OCI-LY1 (cell line): ENCODE measurements at regions not wholly inside any gene's neighbourhood (a gene's known extent, or its start where the extent isn't known, plus 50 kb on each side); places are given as distances from the start of the nearest gene placed in this dataset.

Experiments
- CTCF ChIP-seq: fragments of 200-600 bp; sonication (generic), shearing (Covaris generic); IDR thresholded peaks from 2 replicates; pipeline ENCODE4 v1.5.1; 2017; ENCODE audit warnings: mild to moderate bottlenecking, antibody characterized with exemption, low read length, moderate library complexity, mixed read lengths
- EZH2 ChIP-seq: fragments of 200-600 bp; sonication (generic), shearing (Covaris generic); IDR thresholded peaks from 2 replicates; pipeline ENCODE4 v1.8.0; 2017; ENCODE audit warnings: borderline replicate concordance, mixed run types, mild to moderate bottlenecking, antibody characterized with exemption, low read length, moderate library complexity, mixed read lengths

- TF ChIP-seq CTCF (no peak), EZH2 (no peak)
These were observed 552.5 kb upstream of the FTMT start for GRCh38 chr5:121299153-121299552.
